ENCODE measurements at regions not wholly inside any gene's neighbourhood (a gene's known extent, or its start where the extent isn't known, plus 50 kb on each side); places are given as distances from the start of the nearest gene placed in this dataset.
A peak's percentile ranks its signal among the peaks of the same experiment; 100 is the strongest.

- DNase-seq = no peak
- peak; percentile 90 for ATAC-seq (ENCODE audit: poor library complexity)
- intact Hi-C loops (cut with DNase I) = no loop called here
Measured at GRCh38 chr4:81922313-81922712, 450.6 kb upstream of the RASGEF1B start.

GRCh38 chr4:81921751-81922159, 450.0 kb upstream of the RASGEF1B start:
- intact Hi-C loops (cut with DNase I) = no loop called here
- ATAC-seq (ENCODE audit: poor library complexity) (peak; percentile 68), DNase-seq (no peak)

GRCh38 chr4:81919810-81920209, 448.1 kb upstream of the RASGEF1B start:
- DNase-seq = no peak
- no peak for ATAC-seq (ENCODE audit: poor library complexity)
- intact Hi-C loops (cut with DNase I) = no loop called here

- DNase-seq = no peak
- ATAC-seq (ENCODE audit: poor library complexity) = no peak
- intact Hi-C loops (cut with DNase I) = no loop called here
Measured at GRCh38 chr4:81919223-81919622, 447.5 kb upstream of the RASGEF1B start.

- DNase-seq (no peak), ATAC-seq (ENCODE audit: poor library complexity) (no peak)
- intact Hi-C loops (cut with DNase I) = no loop called here
Measured at GRCh38 chr4:81915430-81915829, 443.7 kb upstream of the RASGEF1B start.

- DNase-seq (no peak), ATAC-seq (ENCODE audit: poor library complexity) (no peak)
- intact Hi-C loops (cut with DNase I) = no loop called here
Measured at GRCh38 chr4:81914623-81915022, 442.9 kb upstream of the RASGEF1B start.

GRCh38 chr4:81913427-81913879, 441.7 kb upstream of the RASGEF1B start:
- intact Hi-C loops (cut with DNase I) = no loop called here
- DNase-seq (peak; percentile 43), ATAC-seq (ENCODE audit: poor library complexity) (no peak)

GRCh38 chr4:81912376-81913030, 440.8 kb upstream of the RASGEF1B start:
- intact Hi-C loops (cut with DNase I) = no loop called here
- DNase-seq (no peak), ATAC-seq (ENCODE audit: poor library complexity) (no peak)

- no peak for ATAC-seq (ENCODE audit: poor library complexity)
- DNase-seq = no peak
- intact Hi-C loops (cut with DNase I) = no loop called here
Measured at GRCh38 chr4:81906905-81907304, 435.2 kb upstream of the RASGEF1B start.

GRCh38 chr4:81905971-81906370, 434.3 kb upstream of the RASGEF1B start:
- no peak for DNase-seq
- ATAC-seq (ENCODE audit: poor library complexity) = no peak
- intact Hi-C loops (cut with DNase I) = no loop called here

- intact Hi-C loops (cut with DNase I) = no loop called here
Measured at GRCh38 chr4:81904121-81904520, 432.4 kb upstream of the RASGEF1B start.

GRCh38 chr4:81903212-81903611, 431.5 kb upstream of the RASGEF1B start:
- intact Hi-C loops (cut with DNase I) = no loop called here
- no peak for ATAC-seq (ENCODE audit: poor library complexity)

More at GRCh38 chr4:81904121-81904520, 432.4 kb upstream of the RASGEF1B start:
- no peak for ATAC-seq (ENCODE audit: poor library complexity)
- no peak for DNase-seq

GRCh38 chr4:81898862-81899504, 427.3 kb upstream of the RASGEF1B start:
- DNase-seq (no peak), ATAC-seq (ENCODE audit: poor library complexity) (no peak)
- intact Hi-C loops (cut with DNase I) = no loop called here

More at GRCh38 chr4:81903212-81903611, 431.5 kb upstream of the RASGEF1B start:
- no peak for DNase-seq

- no peak for ATAC-seq (ENCODE audit: poor library complexity)
- no peak for DNase-seq
- intact Hi-C loops (cut with DNase I) = no loop called here
Measured at GRCh38 chr4:81896936-81897335, 425.2 kb upstream of the RASGEF1B start.

- intact Hi-C loops (cut with DNase I) = no loop called here
- DNase-seq = no peak
- ATAC-seq (ENCODE audit: poor library complexity) = no peak
Measured at GRCh38 chr4:81891005-81891996, 419.6 kb upstream of the RASGEF1B start.

GRCh38 chr4:81884986-81885385, 413.3 kb upstream of the RASGEF1B start:
- intact Hi-C loops (cut with DNase I) = no loop called here
- DNase-seq (no peak), ATAC-seq (ENCODE audit: poor library complexity) (peak; percentile 27)

GRCh38 chr4:81883530-81884450, 412.1 kb upstream of the RASGEF1B start:
- ATAC-seq (ENCODE audit: poor library complexity) (no peak), DNase-seq (no peak)
- intact Hi-C loops (cut with DNase I) = no loop called here

- ATAC-seq (ENCODE audit: poor library complexity) (no peak), DNase-seq (no peak)
- intact Hi-C loops (cut with DNase I) = no loop called here
Measured at GRCh38 chr4:81883004-81883403, 411.3 kb upstream of the RASGEF1B start.

All from Right ventricle myocardium superior (tissue), 1 donor.